Left ventricle myocardium inferior (tissue), 1 donor: ENCODE measurements at regions not wholly inside any gene's neighbourhood (a gene's known extent, or its start where the extent isn't known, plus 50 kb on each side); places are given as distances from the start of the nearest gene placed in this dataset.

Experiments used
- DNase-seq: peaks from one replicate; pipeline ENCODE4 v3.0.0-alpha.2; 2020
- H3K27ac ChIP-seq: fragments of 200-600 bp; replicated peaks from 2 replicates; pipeline ENCODE4 v1.8.0; 2021
- H3K27me3 ChIP-seq: fragments of 200-600 bp; 2 replicates; pipeline ENCODE4 v1.8.0; 2021; ENCODE audit warnings: low read depth
- H3K36me3 ChIP-seq: fragments of 200-600 bp; 2 replicates; pipeline ENCODE4 v1.8.0; 2021
- H3K4me1 ChIP-seq: fragments of 200-600 bp; 2 replicates; pipeline ENCODE4 v1.8.0; 2021
- H3K4me3 ChIP-seq: fragments of 200-600 bp; 2 replicates; pipeline ENCODE4 v1.8.0; 2021; ENCODE audit warnings: mild to moderate bottlenecking, moderate library complexity
- H3K9me3 ChIP-seq: fragments of 200-600 bp; replicated peaks from 2 replicates; pipeline ENCODE4 v1.8.0; 2021
- intact Hi-C: fragments of 100-400 bp; cut with micrococcal nuclease; formaldehyde crosslinking; loops from one replicate; pipeline ENCODE4 v1.11.0; 2022
- TF ChIP-seq, protein P1 (sequence below): fragments of 200-600 bp; IDR thresholded peaks from 2 replicates; pipeline ENCODE4 v1.8.0; 2021; ENCODE audit warnings: antibody characterized with exemption, mild to moderate bottlenecking, borderline replicate concordance
- donor health status: DM: no; HTN: yes; CAD: no; lungs with severe emphysema.

DNA sequence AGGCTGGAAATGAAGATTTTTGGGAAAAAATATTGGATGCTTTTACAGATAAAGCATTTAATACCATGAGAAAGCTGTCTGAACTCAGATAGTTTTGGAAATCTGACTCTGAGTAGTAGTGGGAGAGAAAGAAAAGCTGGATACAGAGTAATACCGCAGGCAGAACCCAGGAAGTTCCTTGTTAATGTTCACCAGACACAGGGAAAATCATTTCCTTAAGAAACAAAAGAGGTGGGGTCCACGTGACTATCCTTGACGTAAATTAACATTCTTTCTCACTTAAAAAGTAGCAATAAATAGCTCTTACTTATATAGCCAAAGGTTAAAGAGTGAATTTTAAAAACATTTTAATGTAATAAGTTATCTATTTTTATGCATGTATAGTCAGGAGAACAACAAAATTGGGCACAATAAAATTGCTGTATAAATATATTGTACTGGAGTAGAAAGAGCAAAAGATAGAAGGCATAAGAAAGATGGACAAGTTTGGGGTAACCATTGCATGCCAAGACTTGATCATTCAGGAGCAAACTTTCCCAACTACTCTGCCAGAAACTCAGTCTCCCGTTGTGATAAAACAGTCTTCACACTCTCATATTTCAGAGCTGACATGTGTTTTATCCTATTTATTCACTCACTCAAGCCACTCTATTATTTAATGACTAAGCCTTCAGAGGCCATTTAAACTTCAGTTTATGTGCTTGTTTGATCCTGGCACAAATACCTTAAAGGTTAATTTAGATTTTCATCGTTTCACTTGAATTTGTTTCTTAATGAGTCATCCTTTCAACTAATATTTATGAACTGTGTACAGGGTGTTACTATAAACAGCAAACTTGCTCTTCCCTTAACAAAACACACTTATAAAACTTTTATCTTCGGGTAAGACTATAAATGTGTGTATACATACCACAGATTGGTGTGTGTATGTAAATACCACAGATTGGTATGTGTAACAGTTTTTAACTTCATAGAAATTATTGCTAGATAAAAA is 143.1 kb downstream of the GNAI1 start:
- intact Hi-C loops: loop anchor here (10.0 kb wide), 1 partner anchor 133 kb away; no protein-coding TSS in a partner anchor
- TF ChIP-seq, protein P1, sequence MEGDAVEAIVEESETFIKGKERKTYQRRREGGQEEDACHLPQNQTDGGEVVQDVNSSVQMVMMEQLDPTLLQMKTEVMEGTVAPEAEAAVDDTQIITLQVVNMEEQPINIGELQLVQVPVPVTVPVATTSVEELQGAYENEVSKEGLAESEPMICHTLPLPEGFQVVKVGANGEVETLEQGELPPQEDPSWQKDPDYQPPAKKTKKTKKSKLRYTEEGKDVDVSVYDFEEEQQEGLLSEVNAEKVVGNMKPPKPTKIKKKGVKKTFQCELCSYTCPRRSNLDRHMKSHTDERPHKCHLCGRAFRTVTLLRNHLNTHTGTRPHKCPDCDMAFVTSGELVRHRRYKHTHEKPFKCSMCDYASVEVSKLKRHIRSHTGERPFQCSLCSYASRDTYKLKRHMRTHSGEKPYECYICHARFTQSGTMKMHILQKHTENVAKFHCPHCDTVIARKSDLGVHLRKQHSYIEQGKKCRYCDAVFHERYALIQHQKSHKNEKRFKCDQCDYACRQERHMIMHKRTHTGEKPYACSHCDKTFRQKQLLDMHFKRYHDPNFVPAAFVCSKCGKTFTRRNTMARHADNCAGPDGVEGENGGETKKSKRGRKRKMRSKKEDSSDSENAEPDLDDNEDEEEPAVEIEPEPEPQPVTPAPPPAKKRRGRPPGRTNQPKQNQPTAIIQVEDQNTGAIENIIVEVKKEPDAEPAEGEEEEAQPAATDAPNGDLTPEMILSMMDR: no peak
- Histone ChIP-seq H3K27ac (peak overlapping the region; percentile 66), H3K9me3 (no peaks in the 10 kb centered on the region), H3K4me1 (peaks cover 62% of the 10 kb centered on the region), H3K4me3 (no peak overlapping the region), H3K27me3 (no peaks in the 10 kb centered on the region), H3K36me3 (no peaks in the 10 kb centered on the region)
- DNase-seq: no peak
